ENCODE measurements at regions not wholly inside any gene's neighbourhood (a gene's known extent, or its start where the extent isn't known, plus 50 kb on each side); places are given as distances from the start of the nearest gene placed in this dataset.

DNA sequence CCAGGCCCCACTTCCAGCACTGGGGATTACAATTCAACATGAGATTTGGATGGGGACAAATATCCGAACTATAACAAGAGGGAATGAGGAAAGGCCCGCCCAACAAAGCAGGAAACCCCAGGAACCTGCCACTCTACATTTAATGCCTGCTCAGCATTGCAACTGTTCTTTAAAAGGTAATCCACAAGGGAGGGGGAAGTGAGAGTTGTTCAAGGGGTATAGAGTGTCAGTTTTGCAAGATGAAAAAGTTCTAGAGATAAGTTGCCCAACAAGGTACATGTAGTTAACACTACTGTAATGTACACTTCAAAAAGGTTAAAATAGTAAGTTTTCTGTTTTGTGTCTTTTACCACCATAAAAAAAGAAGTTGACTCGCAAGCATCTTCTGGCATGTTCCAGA lies 137.6 kb downstream of the MBD2 start:
- no peak for DNase-seq (ENCODE audit: extremely low read depth, insufficient read length)
- H3K27me3 ChIP-seq (replicated peaks; ENCODE audit: control insufficient read depth, insufficient read depth, low read length) = no peaks in the 10 kb centered on the region
- no peak overlapping the region for H3K4me3 ChIP-seq (replicated peaks; ENCODE audit: low read depth, low read length)
- TF ChIP-seq, protein P1, sequence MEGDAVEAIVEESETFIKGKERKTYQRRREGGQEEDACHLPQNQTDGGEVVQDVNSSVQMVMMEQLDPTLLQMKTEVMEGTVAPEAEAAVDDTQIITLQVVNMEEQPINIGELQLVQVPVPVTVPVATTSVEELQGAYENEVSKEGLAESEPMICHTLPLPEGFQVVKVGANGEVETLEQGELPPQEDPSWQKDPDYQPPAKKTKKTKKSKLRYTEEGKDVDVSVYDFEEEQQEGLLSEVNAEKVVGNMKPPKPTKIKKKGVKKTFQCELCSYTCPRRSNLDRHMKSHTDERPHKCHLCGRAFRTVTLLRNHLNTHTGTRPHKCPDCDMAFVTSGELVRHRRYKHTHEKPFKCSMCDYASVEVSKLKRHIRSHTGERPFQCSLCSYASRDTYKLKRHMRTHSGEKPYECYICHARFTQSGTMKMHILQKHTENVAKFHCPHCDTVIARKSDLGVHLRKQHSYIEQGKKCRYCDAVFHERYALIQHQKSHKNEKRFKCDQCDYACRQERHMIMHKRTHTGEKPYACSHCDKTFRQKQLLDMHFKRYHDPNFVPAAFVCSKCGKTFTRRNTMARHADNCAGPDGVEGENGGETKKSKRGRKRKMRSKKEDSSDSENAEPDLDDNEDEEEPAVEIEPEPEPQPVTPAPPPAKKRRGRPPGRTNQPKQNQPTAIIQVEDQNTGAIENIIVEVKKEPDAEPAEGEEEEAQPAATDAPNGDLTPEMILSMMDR (IDR thresholded peaks at IDR 0.05; ENCODE audit: insufficient read depth, low read length, poor library complexity, severe bottlenecking) = no peak
- H3K36me3 ChIP-seq (ENCODE audit: control insufficient read depth, insufficient read depth, low read length) = no peaks in the 10 kb centered on the region

DNA sequence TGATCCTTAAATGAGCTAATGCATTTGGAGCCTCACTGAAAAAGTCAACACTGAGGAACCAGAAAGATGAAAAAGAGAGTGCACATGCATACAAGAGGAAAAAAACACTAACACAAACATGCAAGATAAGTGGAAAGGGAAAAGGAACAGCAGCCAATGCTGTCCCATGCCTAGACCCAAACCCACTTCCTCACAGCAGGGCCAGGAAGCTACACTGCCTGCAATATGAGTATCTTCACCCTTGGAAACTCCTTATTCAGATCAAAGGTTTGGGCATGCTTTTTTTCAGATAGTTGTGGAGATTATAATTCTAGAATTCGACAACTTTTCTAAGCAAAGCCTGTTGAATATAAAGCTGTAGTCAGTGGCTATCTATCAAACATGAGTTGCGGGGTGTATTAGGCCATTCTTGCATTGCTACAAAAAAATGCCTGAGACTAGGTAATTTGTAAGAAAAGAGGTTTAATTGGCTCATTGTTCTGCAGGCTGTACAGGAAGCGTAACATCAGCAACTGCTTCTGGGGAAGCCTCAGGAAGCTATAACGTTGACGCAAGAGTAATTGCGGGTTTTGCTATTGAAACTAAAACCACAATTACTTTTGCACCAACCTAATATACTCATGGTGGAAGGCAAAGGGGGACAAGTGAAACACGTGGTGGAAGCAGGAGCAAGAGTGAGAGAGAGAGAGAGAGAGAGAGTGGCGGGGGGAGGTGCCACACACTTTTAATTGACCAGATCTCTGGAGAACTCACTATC lies 138.2 kb downstream of the MBD2 start:
- no peak overlapping the region for H3K4me3 ChIP-seq (replicated peaks; ENCODE audit: low read depth, low read length)

DNA sequence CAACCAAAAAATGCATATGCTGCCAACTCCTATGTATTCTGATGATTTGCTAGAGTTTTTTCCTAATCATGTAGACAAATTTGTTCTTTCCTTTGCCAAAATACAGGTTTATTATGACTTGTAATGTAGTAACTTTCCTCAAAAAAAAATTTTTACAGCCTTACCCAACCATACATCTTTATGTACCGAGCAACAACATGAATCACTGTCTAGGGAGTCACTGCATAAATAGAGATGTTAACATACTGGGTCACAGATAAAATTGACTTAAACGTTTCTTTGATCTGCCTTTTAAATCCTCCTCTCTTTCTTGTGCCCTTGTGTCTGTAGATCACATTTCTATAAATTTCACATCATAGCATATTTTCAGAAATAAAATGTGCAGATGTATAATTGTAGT lies 143.6 kb downstream of the MBD2 start:
- no peaks in the 10 kb centered on the region for H3K27me3 ChIP-seq (replicated peaks; ENCODE audit: control insufficient read depth, insufficient read depth, low read length)
- no peak for DNase-seq (ENCODE audit: extremely low read depth, insufficient read length)

More for the DNA sequence above, 138.2 kb downstream of the MBD2 start:
- Histone ChIP-seq H3K27me3 (replicated peaks; ENCODE audit: control insufficient read depth, insufficient read depth, low read length) (no peaks in the 10 kb centered on the region), H3K36me3 (ENCODE audit: control insufficient read depth, insufficient read depth, low read length) (no peaks in the 10 kb centered on the region)
- TF ChIP-seq, protein P1 (IDR thresholded peaks at IDR 0.05; ENCODE audit: insufficient read depth, low read length, poor library complexity, severe bottlenecking) = no peak
- DNase-seq (ENCODE audit: extremely low read depth, insufficient read length) = peak; percentile 60

DNA sequence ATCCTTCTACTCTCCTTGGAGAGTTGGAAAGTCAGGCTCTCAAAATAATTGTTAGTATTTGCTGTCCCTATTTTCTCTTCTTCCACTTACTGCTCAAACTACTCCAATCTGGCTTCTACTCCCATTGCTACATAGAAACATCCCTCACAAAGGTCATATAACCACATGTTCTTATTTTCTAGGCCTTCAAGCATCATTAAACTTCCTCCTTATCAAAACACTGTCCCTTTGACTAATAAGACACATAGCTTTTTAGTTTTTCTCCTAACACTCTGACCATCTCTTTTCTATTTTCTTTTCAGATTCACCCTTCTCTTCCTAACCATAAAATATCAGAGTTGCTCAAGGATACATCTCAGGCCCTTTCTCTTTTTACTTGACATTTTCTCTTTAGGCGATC lies 148.3 kb downstream of the MBD2 start:
- no peaks in the 10 kb centered on the region for H3K36me3 ChIP-seq (ENCODE audit: control insufficient read depth, insufficient read depth, low read length)
- TF ChIP-seq, protein P1 (IDR thresholded peaks at IDR 0.05; ENCODE audit: insufficient read depth, low read length, poor library complexity, severe bottlenecking) = no peak
- no peaks in the 10 kb centered on the region for H3K27me3 ChIP-seq (replicated peaks; ENCODE audit: control insufficient read depth, insufficient read depth, low read length)
- H3K4me3 ChIP-seq (replicated peaks; ENCODE audit: low read depth, low read length) = no peak overlapping the region
- no peak for DNase-seq (ENCODE audit: extremely low read depth, insufficient read length)

More for the DNA sequence above, 143.6 kb downstream of the MBD2 start:
- Histone ChIP-seq H3K36me3 (ENCODE audit: control insufficient read depth, insufficient read depth, low read length) (no peaks in the 10 kb centered on the region), H3K4me3 (replicated peaks; ENCODE audit: low read depth, low read length) (no peak overlapping the region)
- TF ChIP-seq, protein P1 (IDR thresholded peaks at IDR 0.05; ENCODE audit: insufficient read depth, low read length, poor library complexity, severe bottlenecking) = no peak

DNA sequence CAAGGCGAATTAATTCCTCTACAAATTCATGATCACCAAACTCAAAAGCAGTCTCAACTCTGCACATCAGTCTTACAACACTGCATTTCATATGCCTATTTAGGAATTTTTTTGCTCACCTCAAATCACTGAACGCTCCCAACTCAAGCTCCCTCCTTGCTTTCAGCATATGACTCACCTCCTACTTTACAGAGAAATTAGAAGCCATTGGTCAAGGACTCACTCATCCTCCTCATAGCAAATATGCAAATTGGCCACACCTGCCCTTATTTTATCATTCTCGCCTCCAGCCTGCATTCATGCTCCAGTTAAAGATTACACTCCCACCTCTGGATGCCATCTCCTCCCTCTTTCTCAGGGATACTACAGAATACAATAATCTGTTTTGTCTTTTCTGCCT lies 148.8 kb downstream of the MBD2 start:
- Histone ChIP-seq H3K27me3 (replicated peaks; ENCODE audit: control insufficient read depth, insufficient read depth, low read length) (no peaks in the 10 kb centered on the region), H3K4me3 (replicated peaks; ENCODE audit: low read depth, low read length) (no peak overlapping the region), H3K36me3 (ENCODE audit: control insufficient read depth, insufficient read depth, low read length) (no peaks in the 10 kb centered on the region)
- TF ChIP-seq, protein P1 (IDR thresholded peaks at IDR 0.05; ENCODE audit: insufficient read depth, low read length, poor library complexity, severe bottlenecking) = no peak
- no peak for DNase-seq (ENCODE audit: extremely low read depth, insufficient read length)
